ENCODE measurements at regions not wholly inside any gene's neighbourhood (a gene's known extent, or its start where the extent isn't known, plus 50 kb on each side); places are given as distances from the start of the nearest gene placed in this dataset.

DNA sequence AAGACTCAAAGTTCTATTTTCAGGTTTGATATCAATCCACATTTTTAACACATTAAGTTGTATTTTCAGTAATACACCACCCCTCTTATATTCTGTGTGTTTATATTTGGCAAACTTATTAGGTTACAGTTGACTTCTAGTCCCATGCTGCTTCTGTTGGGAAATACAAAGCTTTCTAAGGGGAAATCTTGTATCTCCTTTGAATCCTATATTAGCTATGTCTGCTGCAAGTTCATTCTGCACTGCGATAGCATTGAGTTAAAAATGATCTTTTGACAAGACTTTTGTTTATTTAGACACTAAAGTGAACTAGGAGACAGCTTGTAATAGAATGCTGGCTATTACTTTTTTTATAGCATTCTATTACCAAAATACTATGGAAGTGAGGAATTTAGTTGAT lies 625.1 kb upstream of the ANKRD30A start:
- Histone ChIP-seq H3K9ac (ENCODE audit: low read depth in 1 of 2, low read length in 2 of 2) (no peak overlapping the region), H3K27ac (ENCODE audit: low read depth, low read length) (no peak overlapping the region), H3K9me3 (ENCODE audit: control insufficient read depth in 1 of 2, low read length in 2 of 2) (peaks cover 0 to 2% of the 10 kb centered on the region in 2 donors)

DNA sequence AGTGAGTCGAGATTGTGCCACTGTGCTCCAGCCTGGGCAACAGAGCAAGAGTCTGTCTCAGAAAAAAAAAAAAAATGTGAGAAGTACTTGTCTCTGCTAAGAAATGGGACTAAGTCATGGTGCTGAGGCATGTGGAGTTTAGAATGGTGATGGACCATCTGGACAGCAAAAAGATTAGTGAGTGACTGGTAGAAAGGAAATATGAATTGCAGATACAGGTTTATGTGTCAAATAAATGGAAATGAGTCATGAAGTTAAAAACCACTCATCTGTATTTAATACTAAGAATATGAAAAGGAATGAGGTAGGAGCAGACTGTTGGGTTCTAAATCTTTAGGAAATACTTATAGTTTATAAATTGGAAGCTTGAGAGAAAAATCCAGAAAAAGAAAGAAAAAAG lies 625.7 kb upstream of the ANKRD30A start:
- Histone ChIP-seq H3K9ac (ENCODE audit: low read depth in 1 of 2, low read length in 2 of 2) (no peak overlapping the region), H3K27me3 (ENCODE audit: control insufficient read depth in 1 of 2, insufficient read depth in 2 of 2, low read length in 2 of 2) (no peaks in the 10 kb centered on the region), H3K4me1 (ENCODE audit: control insufficient read depth in 1 of 2, insufficient read depth in 2 of 2, low read length in 2 of 2) (no peaks in the 10 kb centered on the region), H3K9me3 (ENCODE audit: control insufficient read depth in 1 of 2, low read length in 2 of 2) (peaks cover 0 to 2% of the 10 kb centered on the region in 2 donors), H3K27ac (ENCODE audit: low read depth, low read length) (no peak overlapping the region), H3K4me3 (ENCODE audit: low read depth in 1 of 2, low read length in 2 of 2) (no peak overlapping the region), H3K36me3 (ENCODE audit: control insufficient read depth in 1 of 2, insufficient read depth in 2 of 2, low read length in 2 of 2) (no peaks in the 10 kb centered on the region)

More for the DNA sequence above, 625.1 kb upstream of the ANKRD30A start:
- Histone ChIP-seq H3K27me3 (ENCODE audit: control insufficient read depth in 1 of 2, insufficient read depth in 2 of 2, low read length in 2 of 2) (no peaks in the 10 kb centered on the region), H3K36me3 (ENCODE audit: control insufficient read depth in 1 of 2, insufficient read depth in 2 of 2, low read length in 2 of 2) (no peaks in the 10 kb centered on the region), H3K4me1 (ENCODE audit: control insufficient read depth in 1 of 2, insufficient read depth in 2 of 2, low read length in 2 of 2) (no peaks in the 10 kb centered on the region), H3K4me3 (ENCODE audit: low read depth in 1 of 2, low read length in 2 of 2) (no peak overlapping the region)

- H3K9ac ChIP-seq (ENCODE audit: low read depth in 1 of 2, low read length in 2 of 2): no peak overlapping the region
- H3K4me1 ChIP-seq (ENCODE audit: control insufficient read depth in 1 of 2, insufficient read depth in 2 of 2, low read length in 2 of 2): no peaks in the 10 kb centered on the region
- H3K27me3 ChIP-seq (ENCODE audit: control insufficient read depth in 1 of 2, insufficient read depth in 2 of 2, low read length in 2 of 2): no peaks in the 10 kb centered on the region
- H3K36me3 ChIP-seq (ENCODE audit: control insufficient read depth in 1 of 2, insufficient read depth in 2 of 2, low read length in 2 of 2): no peaks in the 10 kb centered on the region
- peaks cover 3 to 5% of the 10 kb centered on the region in 2 donors for H3K9me3 ChIP-seq (ENCODE audit: control insufficient read depth in 1 of 2, low read length in 2 of 2)
- no peak overlapping the region for H3K27ac ChIP-seq (ENCODE audit: low read depth, low read length)
- H3K4me3 ChIP-seq (ENCODE audit: low read depth in 1 of 2, low read length in 2 of 2): no peak overlapping the region
These were observed 628.6 kb upstream of the ANKRD30A start for GRCh38 chr10:36496758-36497157.

GRCh38 chr10:36494371-36494770 lies 631.0 kb upstream of the ANKRD30A start:
- H3K4me1 ChIP-seq (ENCODE audit: control insufficient read depth in 1 of 2, insufficient read depth in 2 of 2, low read length in 2 of 2): no peaks in the 10 kb centered on the region
- no peak overlapping the region for H3K27ac ChIP-seq (ENCODE audit: low read depth, low read length)
- H3K36me3 ChIP-seq (ENCODE audit: control insufficient read depth in 1 of 2, insufficient read depth in 2 of 2, low read length in 2 of 2): no peaks in the 10 kb centered on the region
- no peak overlapping the region for H3K9ac ChIP-seq (ENCODE audit: low read depth in 1 of 2, low read length in 2 of 2)
- peaks cover 5 to 9% of the 10 kb centered on the region in 2 donors for H3K9me3 ChIP-seq (ENCODE audit: control insufficient read depth in 1 of 2, low read length in 2 of 2)
- no peaks in the 10 kb centered on the region for H3K27me3 ChIP-seq (ENCODE audit: control insufficient read depth in 1 of 2, insufficient read depth in 2 of 2, low read length in 2 of 2)
- H3K4me3 ChIP-seq (ENCODE audit: low read depth in 1 of 2, low read length in 2 of 2): no peak overlapping the region

DNA sequence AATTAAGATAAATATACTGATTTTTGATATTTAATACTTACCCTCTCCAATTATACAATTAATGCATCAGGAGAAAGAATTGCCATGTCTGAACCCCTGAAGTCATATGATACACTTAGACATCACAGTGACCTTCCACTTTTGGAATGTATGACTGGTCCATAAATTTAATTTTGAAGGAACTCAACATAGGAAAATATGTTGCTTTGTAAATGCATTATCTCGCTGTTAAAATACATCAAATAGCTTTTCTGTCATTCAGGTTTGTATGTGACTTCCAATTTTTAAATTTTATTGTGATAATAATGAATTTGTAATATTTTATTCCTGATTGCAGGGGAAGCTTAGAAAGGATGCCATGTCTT lies 631.9 kb upstream of the ANKRD30A start:
- H3K4me3 ChIP-seq (ENCODE audit: low read depth in 1 of 2, low read length in 2 of 2): no peak overlapping the region
- H3K27ac ChIP-seq (ENCODE audit: low read depth, low read length): no peak overlapping the region
- no peaks in the 10 kb centered on the region for H3K27me3 ChIP-seq (ENCODE audit: control insufficient read depth in 1 of 2, insufficient read depth in 2 of 2, low read length in 2 of 2)
- peaks cover 5 to 11% of the 10 kb centered on the region in 2 donors for H3K9me3 ChIP-seq (ENCODE audit: control insufficient read depth in 1 of 2, low read length in 2 of 2)
- H3K4me1 ChIP-seq (ENCODE audit: control insufficient read depth in 1 of 2, insufficient read depth in 2 of 2, low read length in 2 of 2): no peaks in the 10 kb centered on the region
- no peaks in the 10 kb centered on the region for H3K36me3 ChIP-seq (ENCODE audit: control insufficient read depth in 1 of 2, insufficient read depth in 2 of 2, low read length in 2 of 2)
- no peak overlapping the region for H3K9ac ChIP-seq (ENCODE audit: low read depth in 1 of 2, low read length in 2 of 2)

DNA sequence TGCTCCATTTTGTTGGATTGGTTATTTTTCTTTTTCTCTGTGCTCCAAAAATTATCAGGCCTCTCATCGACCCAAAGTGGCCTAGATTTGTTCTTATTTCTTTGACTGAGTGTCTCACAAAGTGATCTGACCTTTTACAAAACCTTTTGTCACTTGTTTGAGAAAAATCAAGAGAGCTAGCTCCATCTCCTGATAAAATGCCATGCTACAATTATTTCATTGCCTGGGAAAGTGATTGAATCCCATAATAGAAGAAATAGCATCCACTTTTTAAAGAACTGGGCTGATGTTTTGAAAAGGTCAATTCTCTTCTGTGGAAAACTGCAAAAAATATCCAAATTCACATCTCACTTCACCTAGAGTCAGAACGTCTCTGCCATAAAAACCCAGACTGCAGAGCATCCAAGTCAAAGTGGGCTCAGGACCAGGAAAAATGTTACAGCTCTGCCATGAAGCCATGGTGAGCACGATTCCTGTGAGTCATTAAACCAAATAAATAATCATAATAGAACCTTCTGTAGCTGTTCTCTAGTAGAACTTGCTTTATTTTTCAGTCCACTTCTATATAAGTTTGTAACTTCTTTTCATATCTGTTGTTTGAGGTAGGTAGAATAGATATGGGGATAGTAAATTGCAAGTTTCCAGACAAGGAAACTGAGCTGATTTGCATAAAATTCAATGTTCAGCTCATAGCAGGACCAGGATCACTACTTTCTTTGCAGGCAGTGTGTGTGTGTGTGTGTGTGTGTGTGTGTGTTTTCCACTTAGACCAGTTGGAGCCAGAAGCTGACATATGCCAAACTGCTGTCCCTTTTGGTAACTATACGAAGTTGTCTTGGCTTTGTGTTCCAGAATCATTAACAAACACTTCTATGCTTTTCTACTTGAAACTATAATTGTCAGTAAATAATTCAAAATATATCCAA lies 632.5 kb upstream of the ANKRD30A start:
- Histone ChIP-seq H3K27ac (ENCODE audit: low read depth, low read length) (no peak overlapping the region), H3K4me1 (ENCODE audit: control insufficient read depth in 1 of 2, insufficient read depth in 2 of 2, low read length in 2 of 2) (no peaks in the 10 kb centered on the region), H3K27me3 (ENCODE audit: control insufficient read depth in 1 of 2, insufficient read depth in 2 of 2, low read length in 2 of 2) (no peaks in the 10 kb centered on the region), H3K9ac (ENCODE audit: low read depth in 1 of 2, low read length in 2 of 2) (no peak overlapping the region), H3K36me3 (ENCODE audit: control insufficient read depth in 1 of 2, insufficient read depth in 2 of 2, low read length in 2 of 2) (no peaks in the 10 kb centered on the region), H3K4me3 (ENCODE audit: low read depth in 1 of 2, low read length in 2 of 2) (no peak overlapping the region), H3K9me3 (ENCODE audit: control insufficient read depth in 1 of 2, low read length in 2 of 2) (peaks cover 5 to 13% of the 10 kb centered on the region in 2 donors)

DNA sequence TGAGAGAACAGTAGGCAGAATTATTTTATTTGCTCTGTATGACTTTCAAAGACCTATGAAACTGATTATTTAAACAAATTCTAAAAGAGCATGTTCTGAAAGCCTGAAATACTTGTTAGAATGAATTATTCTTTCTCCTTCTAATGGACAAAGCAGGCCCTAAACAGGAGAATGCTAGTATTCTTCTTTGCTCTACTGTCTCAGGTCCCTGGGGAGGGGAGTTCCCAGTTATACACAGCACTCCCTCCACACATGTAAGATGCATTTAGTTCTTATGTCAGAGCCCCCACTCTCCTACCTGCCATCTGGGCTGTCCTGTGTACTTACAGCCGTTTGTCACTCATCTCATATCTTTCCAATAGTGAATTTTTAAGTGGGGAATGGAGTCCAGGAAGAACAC lies 633.5 kb upstream of the ANKRD30A start:
- Histone ChIP-seq H3K27ac (ENCODE audit: low read depth, low read length) (no peak overlapping the region), H3K36me3 (ENCODE audit: control insufficient read depth in 1 of 2, insufficient read depth in 2 of 2, low read length in 2 of 2) (no peaks in the 10 kb centered on the region), H3K27me3 (ENCODE audit: control insufficient read depth in 1 of 2, insufficient read depth in 2 of 2, low read length in 2 of 2) (no peaks in the 10 kb centered on the region), H3K9me3 (ENCODE audit: control insufficient read depth in 1 of 2, low read length in 2 of 2) (peaks cover 3 to 13% of the 10 kb centered on the region in 2 donors), H3K4me1 (ENCODE audit: control insufficient read depth in 1 of 2, insufficient read depth in 2 of 2, low read length in 2 of 2) (no peaks in the 10 kb centered on the region), H3K4me3 (ENCODE audit: low read depth in 1 of 2, low read length in 2 of 2) (no peak overlapping the region), H3K9ac (ENCODE audit: low read depth in 1 of 2, low read length in 2 of 2) (no peak overlapping the region)

GRCh38 chr10:36489611-36490228 lies 635.7 kb upstream of the ANKRD30A start:
- Histone ChIP-seq H3K36me3 (ENCODE audit: control insufficient read depth in 1 of 2, insufficient read depth in 2 of 2, low read length in 2 of 2) (no peaks in the 10 kb centered on the region), H3K9me3 (ENCODE audit: control insufficient read depth in 1 of 2, low read length in 2 of 2) (peaks cover 3 to 13% of the 10 kb centered on the region in 2 donors), H3K4me3 (ENCODE audit: low read depth in 1 of 2, low read length in 2 of 2) (no peak overlapping the region), H3K27me3 (ENCODE audit: control insufficient read depth in 1 of 2, insufficient read depth in 2 of 2, low read length in 2 of 2) (no peaks in the 10 kb centered on the region), H3K9ac (ENCODE audit: low read depth in 1 of 2, low read length in 2 of 2) (no peak overlapping the region), H3K4me1 (ENCODE audit: control insufficient read depth in 1 of 2, insufficient read depth in 2 of 2, low read length in 2 of 2) (no peaks in the 10 kb centered on the region), H3K27ac (ENCODE audit: low read depth, low read length) (no peak overlapping the region)

DNA sequence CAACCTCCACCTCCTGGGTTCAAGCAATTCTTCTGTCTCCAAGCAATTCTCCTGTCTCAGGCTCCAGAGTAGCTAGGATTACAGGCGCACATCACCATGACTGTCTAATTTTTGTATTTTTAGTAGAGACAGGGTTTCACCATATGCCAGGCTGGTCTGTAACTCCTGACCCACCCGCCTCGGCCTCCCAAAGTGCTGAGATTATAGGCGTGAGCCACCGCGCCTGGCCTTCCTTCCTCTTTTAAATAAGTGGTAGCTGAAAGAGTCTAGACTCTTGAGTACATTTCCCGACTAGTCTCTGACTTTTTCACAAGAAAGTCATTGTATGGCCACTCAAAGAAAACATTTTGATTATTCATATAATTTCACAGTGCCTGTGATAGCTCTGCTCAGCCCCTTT lies 636.2 kb upstream of the ANKRD30A start:
- Histone ChIP-seq H3K36me3 (ENCODE audit: control insufficient read depth in 1 of 2, insufficient read depth in 2 of 2, low read length in 2 of 2) (no peaks in the 10 kb centered on the region), H3K9me3 (ENCODE audit: control insufficient read depth in 1 of 2, low read length in 2 of 2) (peaks cover 3 to 13% of the 10 kb centered on the region in 2 donors), H3K4me3 (ENCODE audit: low read depth in 1 of 2, low read length in 2 of 2) (no peak overlapping the region), H3K9ac (ENCODE audit: low read depth in 1 of 2, low read length in 2 of 2) (no peak overlapping the region), H3K27ac (ENCODE audit: low read depth, low read length) (no peak overlapping the region), H3K4me1 (ENCODE audit: control insufficient read depth in 1 of 2, insufficient read depth in 2 of 2, low read length in 2 of 2) (no peaks in the 10 kb centered on the region), H3K27me3 (ENCODE audit: control insufficient read depth in 1 of 2, insufficient read depth in 2 of 2, low read length in 2 of 2) (no peaks in the 10 kb centered on the region)

- no peak overlapping the region for H3K27ac ChIP-seq (ENCODE audit: low read depth, low read length)
- no peak overlapping the region for H3K9ac ChIP-seq (ENCODE audit: low read depth in 1 of 2, low read length in 2 of 2)
- peaks cover 3 to 13% of the 10 kb centered on the region in 2 donors for H3K9me3 ChIP-seq (ENCODE audit: control insufficient read depth in 1 of 2, low read length in 2 of 2)
- H3K4me3 ChIP-seq (ENCODE audit: low read depth in 1 of 2, low read length in 2 of 2): no peak overlapping the region
- no peaks in the 10 kb centered on the region for H3K4me1 ChIP-seq (ENCODE audit: control insufficient read depth in 1 of 2, insufficient read depth in 2 of 2, low read length in 2 of 2)
- no peaks in the 10 kb centered on the region for H3K27me3 ChIP-seq (ENCODE audit: control insufficient read depth in 1 of 2, insufficient read depth in 2 of 2, low read length in 2 of 2)
- no peaks in the 10 kb centered on the region for H3K36me3 ChIP-seq (ENCODE audit: control insufficient read depth in 1 of 2, insufficient read depth in 2 of 2, low read length in 2 of 2)
These were observed 636.8 kb upstream of the ANKRD30A start for GRCh38 chr10:36488579-36488978.
